HEK293T (cell line): ENCODE measurements at regions not wholly inside any gene's neighbourhood (a gene's known extent, or its start where the extent isn't known, plus 50 kb on each side); places are given as distances from the start of the nearest gene placed in this dataset.

ENCODE experiments used
- ARNT ChIP-seq: fragments of 450-650 bp; IDR thresholded peaks from 2 replicates; pipeline ENCODE4 v1.6.1; 2017; ENCODE audit warnings: mild to moderate bottlenecking
- BHLHE40 ChIP-seq: fragments of 450-650 bp; IDR thresholded peaks from 2 replicates; pipeline ENCODE4 v1.6.1; 2016; ENCODE audit warnings: mild to moderate bottlenecking, moderate library complexity, borderline replicate concordance
- ELF4 ChIP-seq: fragments of 450-650 bp; IDR thresholded peaks from 2 replicates; pipeline ENCODE4 v1.6.1; 2017; ENCODE audit warnings: antibody characterized with exemption
- FOXA1 ChIP-seq: fragments of 450-650 bp; IDR thresholded peaks from 2 replicates; pipeline ENCODE4 v1.6.1; 2016; ENCODE audit warnings: mild to moderate bottlenecking
- FOXK2 ChIP-seq: fragments of 450-650 bp; IDR thresholded peaks from 2 replicates; pipeline ENCODE4 v1.6.1; 2016; ENCODE audit warnings: mild to moderate bottlenecking
- FOXM1 ChIP-seq: fragments of 450-650 bp; IDR thresholded peaks from 2 replicates; pipeline ENCODE4 v1.6.1; 2017; ENCODE audit warnings: mild to moderate bottlenecking, borderline replicate concordance
- HDGF ChIP-seq: fragments of 450-650 bp; IDR thresholded peaks from 2 replicates; pipeline ENCODE4 v1.6.1; 2017; ENCODE audit warnings: antibody characterized with exemption, borderline replicate concordance
- L3MBTL2 ChIP-seq: fragments of 450-650 bp; conservative IDR thresholded peaks from 2 replicates; pipeline ENCODE4 v1.6.1; 2016; ENCODE audit warnings: mild to moderate bottlenecking
- LEF1 ChIP-seq: fragments of 450-650 bp; IDR thresholded peaks from 2 replicates; pipeline ENCODE4 v1.6.1; 2017; ENCODE audit warnings: mild to moderate bottlenecking, borderline replicate concordance
- NFRKB ChIP-seq: fragments of 450-650 bp; IDR thresholded peaks from 2 replicates; pipeline ENCODE4 v1.6.1; 2016; ENCODE audit warnings: mild to moderate bottlenecking, moderate library complexity
- SP1 ChIP-seq: fragments of 450-650 bp; IDR thresholded peaks from 2 replicates; pipeline ENCODE4 v1.6.1; 2017
- SUZ12 ChIP-seq: fragments of 450-650 bp; IDR thresholded peaks from 2 replicates; pipeline ENCODE4 v1.6.1; 2016; ENCODE audit warnings: mild to moderate bottlenecking
- TARDBP ChIP-seq: fragments of 450-650 bp; IDR thresholded peaks from 2 replicates; pipeline ENCODE4 v1.6.1; 2016
- ZNF384 ChIP-seq: fragments of 450-650 bp; IDR thresholded peaks from 2 replicates; pipeline ENCODE4 v1.6.1; 2016

DNA sequence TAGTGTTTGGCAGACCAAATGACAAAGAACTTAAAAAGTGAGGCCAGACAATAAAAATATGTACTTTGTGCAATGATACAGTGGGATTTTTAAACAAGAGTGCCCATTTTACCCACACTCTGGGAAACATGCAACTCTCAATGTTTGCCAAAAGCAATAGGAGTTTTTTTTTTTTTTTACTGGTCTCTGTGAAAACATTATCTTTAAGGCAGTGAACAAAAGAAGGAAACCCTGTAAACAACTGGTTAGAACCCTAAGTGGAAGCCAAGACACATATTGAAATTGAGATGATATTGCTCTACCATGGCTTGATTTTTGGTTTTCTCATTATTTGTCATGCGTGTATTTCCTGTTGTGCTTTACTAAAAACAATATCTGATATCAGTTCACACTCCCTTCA lies 67.2 kb upstream of the PPP3CA start:
- no peak for TF ChIP-seq ZNF384
- TF ChIP-seq FOXA1, result no peak
- no peak for TF ChIP-seq SUZ12
- TF ChIP-seq ELF4, result no peak
- TF ChIP-seq TARDBP, result no peak
- TF ChIP-seq SP1, result no peak
- no peak for TF ChIP-seq FOXK2
- no peak for TF ChIP-seq FOXM1
- no peak for TF ChIP-seq L3MBTL2
- no peak for TF ChIP-seq BHLHE40
- no peak for TF ChIP-seq HDGF
- TF ChIP-seq ARNT, result no peak
- TF ChIP-seq LEF1, result no peak
- TF ChIP-seq NFRKB, result no peak
